H1 (cell line): ENCODE measurements at regions not wholly inside any gene's neighbourhood (a gene's known extent, or its start where the extent isn't known, plus 50 kb on each side); places are given as distances from the start of the nearest gene placed in this dataset.
A peak's percentile ranks its signal among the peaks of the same experiment; 100 is the strongest.

Source experiments
- ASH2L ChIP-seq: fragments of 200-600, 300-600 bp; sonication (generic); IDR thresholded peaks from one replicate; pipeline ENCODE4 v1.7.1; 2017; ENCODE audit warnings: low read length
- CTCF ChIP-seq, 3 experiments: IDR thresholded peaks; 1 replicate in 2 of 3; 2 replicates in 1 of 3; pipeline versions ENCODE4 v1.5.1 to v1.6.1; 2011; ENCODE audit warnings: low read length in 3 of 3, mild to moderate bottlenecking in 3 of 3, inconsistent platforms in 2 of 3, low read depth in 1 of 3, moderate library complexity in 1 of 3; ENCODE audit not compliant: insufficient read depth in 1 of 3; ENCODE audit errors: control extremely low read depth in 1 of 3
- E2F6 ChIP-seq: IDR thresholded peaks from 2 replicates; pipeline ENCODE4 v1.6.1; 2012; ENCODE audit warnings: inconsistent platforms
- EZH2 ChIP-seq: fragments of 200-600 bp; sonication (generic); IDR thresholded peaks from 2 replicates; pipeline ENCODE4 v1.7.1; 2012; ENCODE audit warnings: low read depth, mild to moderate bottlenecking, moderate library complexity, low read length, inconsistent platforms; ENCODE audit not compliant: severe bottlenecking
- JUN ChIP-seq: IDR thresholded peaks from 2 replicates; pipeline ENCODE4 v1.6.1; 2011; ENCODE audit warnings: low read depth, mild to moderate bottlenecking, improper control_type of control experiment, low read length
- MAFK ChIP-seq: IDR thresholded peaks from 2 replicates; pipeline ENCODE4 v1.6.1; 2012; ENCODE audit warnings: low read depth, mild to moderate bottlenecking, improper control_type of control experiment, low read length
- POLR2A ChIP-seq, 2 experiments: IDR thresholded peaks; 1 replicate in 1 of 2; 2 replicates in 1 of 2; pipeline ENCODE4 v1.6.1; 2011; ENCODE audit warnings: low read depth in 2 of 2, low read length in 2 of 2, mild to moderate bottlenecking in 2 of 2; ENCODE audit errors: control extremely low read depth in 1 of 2
- POLR2AphosphoS5 ChIP-seq: IDR thresholded peaks from 2 replicates; pipeline ENCODE4 v1.6.1; 2011; ENCODE audit warnings: low read depth, low read length
- SIX5 ChIP-seq: IDR thresholded peaks from 2 replicates; pipeline ENCODE4 v1.6.1; 2011; ENCODE audit warnings: mild to moderate bottlenecking, low read depth, low read length

GRCh38 chr15:36501063-36501678 lies 78.3 kb upstream of the CDIN1 start:
- no peak for TF ChIP-seq EZH2
- TF ChIP-seq CTCF (IDR thresholded peaks at IDR 0.05; ENCODE audit: control extremely low read depth in 1 of 3, insufficient read depth in 1 of 3, low read depth in 1 of 3, low read length in 3 of 3) = peak in 2 of 3 experiments; percentile 78 to 83; a peak in 3 of 4 replicates
- no peak for TF ChIP-seq ASH2L
- no peak for TF ChIP-seq E2F6
- no peak for TF ChIP-seq JUN
- TF ChIP-seq SIX5 = no peak
- TF ChIP-seq POLR2AphosphoS5 = no peak
- TF ChIP-seq POLR2A (IDR thresholded peaks at IDR 0.05; ENCODE audit: control extremely low read depth in 1 of 2, low read depth in 2 of 2, low read length in 2 of 2) = no peak
- TF ChIP-seq MAFK = no peak
